ENCODE measurements at regions not wholly inside any gene's neighbourhood (a gene's known extent, or its start where the extent isn't known, plus 50 kb on each side); places are given as distances from the start of the nearest gene placed in this dataset.

- TF ChIP-seq CTCF (IDR thresholded peaks at IDR 0.05; ENCODE audit: low read depth, low read length, missing input control) = no peak
- no peak for TF ChIP-seq SP1 (IDR thresholded peaks at IDR 0.05)
- no peak for TF ChIP-seq ZBTB33 (IDR thresholded peaks at IDR 0.05)
These were observed 240.4 kb downstream of the RPLP1 start (continued) for GRCh38 chr15:69693059-69693458.

- no peak for TF ChIP-seq CTCF (IDR thresholded peaks at IDR 0.05; ENCODE audit: low read depth, low read length, missing input control)
- no peak for TF ChIP-seq YY1 (IDR thresholded peaks at IDR 0.05)
- no peaks in the 10 kb centered on the region for H3K4me1 ChIP-seq (ENCODE audit: control insufficient read depth in 4 of 4, insufficient read depth in 4 of 4, low read length in 3 of 4)
- H3K4me3 ChIP-seq (ENCODE audit: low read depth in 1 of 3, low read length in 3 of 3) = no peak overlapping the region
- no peaks in the 10 kb centered on the region for H3K27me3 ChIP-seq (ENCODE audit: control insufficient read depth in 4 of 4, insufficient read depth in 4 of 4, low read length in 3 of 4)
- H3K27ac ChIP-seq (ENCODE audit: low read depth in 1 of 2, low read length in 2 of 2) = no peak overlapping the region
- H3K9ac ChIP-seq (ENCODE audit: low read depth in 1 of 2, low read length in 2 of 2) = no peak overlapping the region
- WGBS = 87% methylated on average over 3 of the region's 3 CpGs
- no peak for DNase-seq (ENCODE audit: low spot score)
- H3K36me3 ChIP-seq (ENCODE audit: control insufficient read depth in 4 of 4, insufficient read depth in 3 of 4, low read depth in 1 of 4, low read length in 3 of 4) = peaks cover 0 to 2% (median 0%) of the 10 kb centered on the region in 4 donors
- no peaks in the 10 kb centered on the region for H3K9me3 ChIP-seq (ENCODE audit: control insufficient read depth in 4 of 4, low read length in 3 of 4)
These were observed 244.3 kb downstream of the RPLP1 start for GRCh38 chr15:69696946-69697345.

- Histone ChIP-seq H3K4me1 (ENCODE audit: control insufficient read depth in 4 of 4, insufficient read depth in 4 of 4, low read length in 3 of 4) (no peaks in the 10 kb centered on the region), H3K4me3 (ENCODE audit: low read depth in 1 of 3, low read length in 3 of 3) (no peak overlapping the region), H3K27ac (ENCODE audit: low read depth in 1 of 2, low read length in 2 of 2) (no peak overlapping the region), H3K9me3 (ENCODE audit: control insufficient read depth in 4 of 4, low read length in 3 of 4) (no peaks in the 10 kb centered on the region), H3K27me3 (ENCODE audit: control insufficient read depth in 4 of 4, insufficient read depth in 4 of 4, low read length in 3 of 4) (no peaks in the 10 kb centered on the region), H3K9ac (ENCODE audit: low read depth in 1 of 2, low read length in 2 of 2) (no peak overlapping the region), H3K36me3 (ENCODE audit: control insufficient read depth in 4 of 4, insufficient read depth in 3 of 4, low read depth in 1 of 4, low read length in 3 of 4) (peaks cover 0 to 2% (median 0%) of the 10 kb centered on the region in 4 donors)
- no peak for DNase-seq (ENCODE audit: low spot score)
- 71% methylated on average over 3 of the region's 3 CpGs for WGBS
- TF ChIP-seq NR2F2 (IDR thresholded peaks at IDR 0.05) (no peak), ATF3 (IDR thresholded peaks at IDR 0.05) (no peak), JUND (IDR thresholded peaks at IDR 0.05) (no peak)
These were observed 245.3 kb downstream of the RPLP1 start for GRCh38 chr15:69697916-69698315.

GRCh38 chr15:69699096-69699495 lies 246.5 kb downstream of the RPLP1 start:
- TF ChIP-seq SP1 (IDR thresholded peaks at IDR 0.05) = no peak
- no peak for TF ChIP-seq TAF1 (conservative IDR thresholded peaks at IDR 0.05)
- no peak for TF ChIP-seq FOXA2 (IDR thresholded peaks at IDR 0.05)
- Histone ChIP-seq H3K27me3 (ENCODE audit: control insufficient read depth in 4 of 4, insufficient read depth in 4 of 4, low read length in 3 of 4) (no peaks in the 10 kb centered on the region), H3K4me1 (ENCODE audit: control insufficient read depth in 4 of 4, insufficient read depth in 4 of 4, low read length in 3 of 4) (no peaks in the 10 kb centered on the region), H3K4me3 (ENCODE audit: low read depth in 1 of 3, low read length in 3 of 3) (no peak overlapping the region), H3K27ac (ENCODE audit: low read depth in 1 of 2, low read length in 2 of 2) (no peak overlapping the region), H3K36me3 (ENCODE audit: control insufficient read depth in 4 of 4, insufficient read depth in 3 of 4, low read depth in 1 of 4, low read length in 3 of 4) (peaks cover 0 to 2% (median 0%) of the 10 kb centered on the region in 4 donors), H3K9me3 (ENCODE audit: control insufficient read depth in 4 of 4, low read length in 3 of 4) (no peaks in the 10 kb centered on the region), H3K9ac (ENCODE audit: low read depth in 1 of 2, low read length in 2 of 2) (no peak overlapping the region)
- WGBS = 86% methylated on average over 1 of the region's 1 CpG
- DNase-seq (ENCODE audit: low spot score) = no peak

All from liver (tissue), 8 donors.